Prostate gland (tissue), 2 donors: ENCODE measurements at regions not wholly inside any gene's neighbourhood (a gene's known extent, or its start where the extent isn't known, plus 50 kb on each side); places are given as distances from the start of the nearest gene placed in this dataset.

Experiments
- POLR2A ChIP-seq: fragments of 450-650 bp; IDR thresholded peaks from one replicate; pipeline ENCODE4 v1.6.1; 2016; ENCODE audit warnings: antibody characterized with exemption, mild to moderate bottlenecking
- POLR2AphosphoS5 ChIP-seq: sonication (generic); formaldehyde crosslinking; IDR thresholded peaks from one replicate; pipeline ENCODE4 v1.6.1; 2017; ENCODE audit warnings: antibody characterized with exemption
- TF ChIP-seq, protein P1 (sequence below), 4 experiments: fragments of 200-600 bp in 2 of 4; fragments of 450-650 bp in 2 of 4; sonication (generic) in 2 of 4; IDR thresholded peaks; 1 replicate in 3 of 4; 2 replicates in 1 of 4; pipeline ENCODE4 v1.5.1; 2016 to 2019; ENCODE audit warnings: antibody characterized with exemption in 4 of 4, mild to moderate bottlenecking in 2 of 4, moderate library complexity in 2 of 4

DNA sequence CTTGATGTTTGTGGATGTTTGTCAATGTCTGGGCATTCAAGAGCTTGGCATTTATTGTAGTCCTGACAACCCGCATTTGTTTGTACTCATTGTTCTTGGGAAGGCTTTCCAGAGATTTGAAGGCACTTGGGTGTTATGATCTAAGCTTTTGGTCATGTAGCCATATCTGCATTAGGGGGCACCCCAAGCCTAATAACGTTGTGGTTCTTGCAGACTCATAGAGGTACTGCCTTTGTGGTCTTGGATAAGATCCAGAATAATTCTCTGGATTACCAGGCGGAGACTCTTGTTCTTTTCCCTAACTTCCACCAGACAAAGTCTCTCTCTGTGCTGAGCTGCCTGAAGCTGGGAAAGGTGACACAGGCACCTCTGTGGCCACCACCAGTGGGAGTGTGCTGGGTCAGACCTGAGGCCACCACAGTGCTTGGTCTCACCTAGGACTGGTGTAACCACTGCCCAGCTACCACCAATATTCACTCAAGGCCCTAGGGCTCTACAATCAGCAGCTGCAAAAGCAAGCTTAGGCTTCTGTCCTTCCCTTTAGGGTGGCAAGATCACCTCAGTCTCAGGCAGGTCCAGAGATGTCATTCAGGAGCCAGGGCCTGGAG is 144.4 kb upstream of the TAS2R1 start:
- TF ChIP-seq, protein P1, sequence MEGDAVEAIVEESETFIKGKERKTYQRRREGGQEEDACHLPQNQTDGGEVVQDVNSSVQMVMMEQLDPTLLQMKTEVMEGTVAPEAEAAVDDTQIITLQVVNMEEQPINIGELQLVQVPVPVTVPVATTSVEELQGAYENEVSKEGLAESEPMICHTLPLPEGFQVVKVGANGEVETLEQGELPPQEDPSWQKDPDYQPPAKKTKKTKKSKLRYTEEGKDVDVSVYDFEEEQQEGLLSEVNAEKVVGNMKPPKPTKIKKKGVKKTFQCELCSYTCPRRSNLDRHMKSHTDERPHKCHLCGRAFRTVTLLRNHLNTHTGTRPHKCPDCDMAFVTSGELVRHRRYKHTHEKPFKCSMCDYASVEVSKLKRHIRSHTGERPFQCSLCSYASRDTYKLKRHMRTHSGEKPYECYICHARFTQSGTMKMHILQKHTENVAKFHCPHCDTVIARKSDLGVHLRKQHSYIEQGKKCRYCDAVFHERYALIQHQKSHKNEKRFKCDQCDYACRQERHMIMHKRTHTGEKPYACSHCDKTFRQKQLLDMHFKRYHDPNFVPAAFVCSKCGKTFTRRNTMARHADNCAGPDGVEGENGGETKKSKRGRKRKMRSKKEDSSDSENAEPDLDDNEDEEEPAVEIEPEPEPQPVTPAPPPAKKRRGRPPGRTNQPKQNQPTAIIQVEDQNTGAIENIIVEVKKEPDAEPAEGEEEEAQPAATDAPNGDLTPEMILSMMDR (IDR thresholded peaks at IDR 0.05), result no peak
- no peak for TF ChIP-seq POLR2A
- TF ChIP-seq POLR2AphosphoS5, result no peak
